ENCODE measurements at regions not wholly inside any gene's neighbourhood (a gene's known extent, or its start where the extent isn't known, plus 50 kb on each side); places are given as distances from the start of the nearest gene placed in this dataset.

GRCh38 chr4:169927280-169927679 lies 98.9 kb downstream of the MFAP3L start:
- TF ChIP-seq CTCF (IDR thresholded peaks at IDR 0.05) (no peak), EZH2 (IDR thresholded peaks at IDR 0.05; ENCODE audit: borderline replicate concordance, insufficient read depth, low read depth, low read length, poor library complexity, severe bottlenecking) (no peak)
